ENCODE measurements at regions not wholly inside any gene's neighbourhood (a gene's known extent, or its start where the extent isn't known, plus 50 kb on each side); places are given as distances from the start of the nearest gene placed in this dataset.

DNA sequence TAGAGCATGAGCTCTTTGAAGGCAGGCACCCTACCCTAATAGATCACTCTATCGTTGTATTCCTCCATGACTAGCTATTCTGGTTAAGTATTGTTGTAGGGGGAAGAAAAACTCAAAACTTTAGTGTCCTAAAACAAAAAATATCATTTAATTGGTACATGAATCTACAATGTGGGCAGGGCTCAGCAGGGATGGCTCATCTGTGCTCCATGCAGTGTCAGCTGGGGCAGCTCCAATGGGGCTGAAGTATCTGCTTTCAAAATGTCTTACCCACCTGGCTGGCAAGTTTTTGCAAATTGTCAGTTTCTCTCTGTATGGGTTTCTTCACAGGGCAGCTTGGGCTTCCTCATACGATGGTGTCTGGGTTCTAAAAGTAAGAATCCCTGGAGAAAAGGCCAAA, 83.2 kb upstream of the ITGA6 start (continued):
- no peak for TF ChIP-seq EZH2phosphoT487 (IDR thresholded peaks at IDR 0.05; ENCODE audit: borderline replicate concordance, low read depth)
- no peak for TF ChIP-seq POLR2AphosphoS5 (IDR thresholded peaks at IDR 0.05; ENCODE audit: low read depth, low read length)
- TF ChIP-seq TAF1 (IDR thresholded peaks at IDR 0.05; ENCODE audit: borderline replicate concordance, low read depth, low read length), result no peak

DNA sequence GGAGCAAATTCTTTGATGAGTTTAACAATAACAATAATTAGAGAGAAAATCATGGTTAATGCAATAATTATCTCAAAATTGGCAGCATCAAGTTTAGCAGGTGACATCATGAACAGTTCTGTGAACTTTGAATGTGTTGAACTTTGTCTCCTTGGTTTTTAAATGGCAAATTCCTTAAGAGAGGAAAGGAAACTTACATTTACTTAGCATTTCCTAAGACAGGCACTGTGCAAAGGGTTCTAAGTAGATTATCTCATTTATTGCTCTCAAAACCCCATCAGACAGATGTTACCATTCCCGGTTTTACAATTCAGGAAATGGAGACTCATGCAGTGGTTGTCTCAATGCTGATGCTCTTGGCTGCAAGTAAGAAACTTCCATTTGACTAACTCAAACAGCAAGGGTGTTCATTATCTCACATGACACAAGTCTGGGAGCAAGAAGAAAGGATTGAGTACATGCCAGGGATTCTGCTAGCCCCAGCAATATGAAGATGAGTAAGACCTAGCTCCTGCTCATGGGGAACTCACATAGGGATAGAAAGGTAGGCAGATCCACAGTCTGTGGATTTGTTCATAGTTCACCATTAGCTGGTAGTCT, 81.3 kb upstream of the ITGA6 start:
- DNase-seq, result no peak
- no peaks in the 10 kb centered on the region for H3K79me2 ChIP-seq (ENCODE audit: insufficient read depth)
- H3F3A ChIP-seq (replicated peaks; ENCODE audit: insufficient read depth), result no peaks in the 10 kb centered on the region
- no peak overlapping the region for H3K27ac ChIP-seq (ENCODE audit: low read depth in 2 of 2, low read length in 1 of 2)
- WGBS (ENCODE audit: low lambda C conversion rate), result 29% methylated on average over 1 of the region's 1 CpG
- ChIA-PET POLR2A (no interaction called here), CTCF (no interaction called here)
- H3K9me2 ChIP-seq, result no peaks in the 10 kb centered on the region
- H2AFZ ChIP-seq (ENCODE audit: low read depth), result no peak overlapping the region
- no peaks in the 10 kb centered on the region for H3K4me1 ChIP-seq (ENCODE audit: control insufficient read depth in 1 of 2, insufficient read depth in 2 of 2, low read depth in 1 of 2, low read length in 1 of 2)
- no peak overlapping the region for H3K9ac ChIP-seq
- no peaks in the 10 kb centered on the region for H3K36me3 ChIP-seq (replicated peaks in 1 of 2; ENCODE audit: control insufficient read depth in 1 of 2, insufficient read depth in 2 of 2, low read length in 1 of 2)
- TF ChIP-seq FOSL2 (IDR thresholded peaks at IDR 0.05; ENCODE audit: borderline replicate concordance, low read depth) (no peak), JUND (IDR thresholded peaks at IDR 0.05) (no peak), FOXJ3 (CRISPR knock-in tag; IDR thresholded peaks at IDR 0.05) (no peak), SIN3A (IDR thresholded peaks at IDR 0.05; ENCODE audit: borderline replicate concordance, low read depth, low read length) (no peak)
- TF ChIP-seq, protein P1, sequence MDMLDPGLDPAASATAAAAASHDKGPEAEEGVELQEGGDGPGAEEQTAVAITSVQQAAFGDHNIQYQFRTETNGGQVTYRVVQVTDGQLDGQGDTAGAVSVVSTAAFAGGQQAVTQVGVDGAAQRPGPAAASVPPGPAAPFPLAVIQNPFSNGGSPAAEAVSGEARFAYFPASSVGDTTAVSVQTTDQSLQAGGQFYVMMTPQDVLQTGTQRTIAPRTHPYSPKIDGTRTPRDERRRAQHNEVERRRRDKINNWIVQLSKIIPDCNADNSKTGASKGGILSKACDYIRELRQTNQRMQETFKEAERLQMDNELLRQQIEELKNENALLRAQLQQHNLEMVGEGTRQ (IDR thresholded peaks at IDR 0.05; ENCODE audit: borderline replicate concordance, low read depth, low read length), result no peak
- no peaks in the 10 kb centered on the region for H3K27me3 ChIP-seq (ENCODE audit: insufficient read depth)
- H3K4me3 ChIP-seq (ENCODE audit: low read depth in 2 of 2, low read length in 1 of 2), result no peak overlapping the region
- peaks cover 4% of the 10 kb centered on the region; the same call in 1 of the 2 replicates for H3K9me3 ChIP-seq
- no peak overlapping the region for H3K4me2 ChIP-seq
- H4K20me1 ChIP-seq (ENCODE audit: insufficient read depth), result no peaks in the 10 kb centered on the region

DNA sequence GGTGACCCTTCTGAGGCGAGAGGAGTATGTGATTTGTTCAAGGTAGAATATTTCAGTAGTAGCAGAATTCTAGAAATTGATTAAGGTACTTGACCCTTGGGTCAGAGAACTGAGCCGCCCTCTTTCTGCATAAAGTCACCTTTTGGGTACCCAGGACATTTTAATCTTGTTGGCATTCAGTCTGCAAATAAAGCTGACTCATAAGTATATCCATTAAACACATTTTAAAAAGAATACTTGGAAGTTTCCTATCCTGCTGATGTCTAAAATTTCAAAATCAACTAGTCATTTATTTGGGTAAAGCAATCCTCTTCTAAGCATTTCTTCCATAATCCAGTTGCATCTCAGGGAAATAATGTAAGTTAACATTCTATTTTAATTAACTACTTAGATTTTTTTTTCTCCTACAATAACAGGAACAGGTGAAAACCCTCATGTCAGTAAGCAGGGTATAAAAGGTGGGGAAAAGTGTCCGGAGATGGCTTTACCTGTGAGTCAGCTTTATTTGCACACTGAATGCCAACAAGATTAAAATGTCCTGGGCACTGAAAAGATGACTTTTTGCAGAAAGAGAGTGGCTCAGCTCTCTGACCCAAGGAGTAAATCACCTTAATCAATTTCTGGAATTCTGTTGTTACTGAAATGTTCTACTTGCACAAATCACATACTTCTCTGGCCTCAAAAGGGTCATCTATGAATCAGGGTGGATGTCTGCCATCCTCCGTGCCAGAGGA, 78.7 kb upstream of the ITGA6 start:
- no peak overlapping the region for H3K4me2 ChIP-seq
- ChIA-PET CTCF (interaction anchor here (1.4 kb wide), 1 partner anchor 113 kb away, joined by 3 read pairs; no protein-coding TSS in a partner anchor), POLR2A (no interaction called here)
- H2AFZ ChIP-seq (ENCODE audit: low read depth), result no peak overlapping the region
- no peaks in the 10 kb centered on the region for H4K20me1 ChIP-seq (ENCODE audit: insufficient read depth)
- TF ChIP-seq YY1 (IDR thresholded peaks at IDR 0.05; ENCODE audit: low read depth) (no peak), NRF1 (IDR thresholded peaks at IDR 0.05; ENCODE audit: low read depth, low read length) (no peak), FOXJ3 (CRISPR knock-in tag; IDR thresholded peaks at IDR 0.05) (no peak), FOSL2 (IDR thresholded peaks at IDR 0.05; ENCODE audit: borderline replicate concordance, low read depth) (no peak), JUND (IDR thresholded peaks at IDR 0.05) (no peak)
- H3K4me3 ChIP-seq (ENCODE audit: low read depth in 2 of 2, low read length in 1 of 2), result no peak overlapping the region
- H3K27ac ChIP-seq (ENCODE audit: low read depth in 2 of 2, low read length in 1 of 2), result no peak overlapping the region
- no peaks in the 10 kb centered on the region for H3K36me3 ChIP-seq (replicated peaks in 1 of 2; ENCODE audit: control insufficient read depth in 1 of 2, insufficient read depth in 2 of 2, low read length in 1 of 2)
- 61% methylated on average over 4 of the region's 4 CpGs for WGBS (ENCODE audit: low lambda C conversion rate)
- H3K27me3 ChIP-seq (ENCODE audit: insufficient read depth), result no peaks in the 10 kb centered on the region
- H3K9ac ChIP-seq, result no peak overlapping the region
- no peaks in the 10 kb centered on the region for H3K4me1 ChIP-seq (ENCODE audit: control insufficient read depth in 1 of 2, insufficient read depth in 2 of 2, low read depth in 1 of 2, low read length in 1 of 2)
- H3K9me2 ChIP-seq, result no peaks in the 10 kb centered on the region
- DNase-seq, result no peak
- H3K79me2 ChIP-seq (ENCODE audit: insufficient read depth), result no peaks in the 10 kb centered on the region
- H3F3A ChIP-seq (replicated peaks; ENCODE audit: insufficient read depth), result no peaks in the 10 kb centered on the region
- peaks cover 4% of the 10 kb centered on the region; the same call in 1 of the 2 replicates for H3K9me3 ChIP-seq
